ENCODE measurements at regions not wholly inside any gene's neighbourhood (a gene's known extent, or its start where the extent isn't known, plus 50 kb on each side); places are given as distances from the start of the nearest gene placed in this dataset.

- intact Hi-C loops (cut with DNase I) = no loop called here
Observed at GRCh38 chr18:42268798-42269197, 313.8 kb downstream of the PIK3C3 start.

GRCh38 chr18:42271647-42272414 is 316.8 kb downstream of the PIK3C3 start:
- DNase-seq (no peak), ATAC-seq (no peak)
- intact Hi-C loops (cut with DNase I) = loop anchor here in 5 of 10 donors (5.0 to 10.0 kb wide), 2 partner anchors 155 to 157 kb away; no protein-coding TSS in a partner anchor
- H3K9me3 ChIP-seq = no peaks in the 10 kb centered on the region
- H3K4me3 ChIP-seq = no peak overlapping the region
- 76 to 79% methylated on average over 8 of the region's 8 CpGs for WGBS, 2 donors
- no peak overlapping the region for H3K27ac ChIP-seq
- H3K27me3 ChIP-seq = no peaks in the 10 kb centered on the region
- no peak for TF ChIP-seq CTCF (IDR thresholded peaks at IDR 0.05)
- no peaks in the 10 kb centered on the region for H3K36me3 ChIP-seq
- peaks cover 0 to 19% (median 9%) of the 10 kb centered on the region in 9 donors for H3K4me1 ChIP-seq

More at GRCh38 chr18:42268798-42269197, 313.8 kb downstream of the PIK3C3 start:
- Histone ChIP-seq H3K27ac (no peak overlapping the region), H3K27me3 (no peaks in the 10 kb centered on the region), H3K9me3 (no peaks in the 10 kb centered on the region), H3K36me3 (no peaks in the 10 kb centered on the region), H3K4me1 (no peaks in the 10 kb centered on the region), H3K4me3 (no peak overlapping the region)
- DNase-seq = no peak
- TF ChIP-seq CTCF (IDR thresholded peaks at IDR 0.05) = no peak
- WGBS, 2 donors = 67 to 70% methylated on average over 5 of the region's 5 CpGs
- no peak for ATAC-seq

GRCh38 chr18:42274488-42275137 is 319.6 kb downstream of the PIK3C3 start:
- WGBS, 2 donors = 0 to 46% methylated on average over 1 of the region's 1 CpG
- ATAC-seq = no peak
- Histone ChIP-seq H3K36me3 (no peaks in the 10 kb centered on the region), H3K4me1 (peaks cover 0 to 19% (median 9%) of the 10 kb centered on the region in 9 donors), H3K9me3 (no peaks in the 10 kb centered on the region), H3K27ac (no peak overlapping the region), H3K4me3 (no peak overlapping the region), H3K27me3 (no peaks in the 10 kb centered on the region)
- TF ChIP-seq CTCF (IDR thresholded peaks at IDR 0.05) = peak in 4 of 9 donors; percentile 18 to 39 (median 28)
- DNase-seq = no peak
- intact Hi-C loops (cut with DNase I) = loop anchor here in 5 of 10 donors (5.0 to 10.0 kb wide), 2 partner anchors 157 to 160 kb away; no protein-coding TSS in a partner anchor

GRCh38 chr18:42275138-42275535 is 320.1 kb downstream of the PIK3C3 start:
- Histone ChIP-seq H3K27me3 (no peaks in the 10 kb centered on the region), H3K4me3 (no peak overlapping the region), H3K27ac (no peak overlapping the region), H3K4me1 (peaks cover 0 to 19% (median 9%) of the 10 kb centered on the region in 9 donors), H3K9me3 (no peaks in the 10 kb centered on the region), H3K36me3 (no peaks in the 10 kb centered on the region)
- intact Hi-C loops (cut with DNase I) = loop anchor here in 4 of 10 donors (10.0 kb wide), 1 partner anchor 160 kb away; no protein-coding TSS in a partner anchor
- DNase-seq = no peak
- no peak for TF ChIP-seq CTCF (IDR thresholded peaks at IDR 0.05)
- 89 to 90% methylated on average over 2 of the region's 2 CpGs for WGBS, 2 donors
- ATAC-seq = no peak

All from heart right ventricle (tissue), 16 donors.